ENCODE measurements at regions not wholly inside any gene's neighbourhood (a gene's known extent, or its start where the extent isn't known, plus 50 kb on each side); places are given as distances from the start of the nearest gene placed in this dataset.
A peak's percentile ranks its signal among the peaks of the same experiment; 100 is the strongest.

- Histone ChIP-seq H3K4me3 (no peak overlapping the region), H3K36me3 (no peaks in the 10 kb centered on the region), H3K27me3 (no peaks in the 10 kb centered on the region), H3K9me3 (ENCODE audit: low read depth) (no peaks in the 10 kb centered on the region), H3K4me1 (ENCODE audit: low read depth) (no peaks in the 10 kb centered on the region), H3K27ac (no peak overlapping the region)
- DNase-seq (ENCODE audit: low read depth in 1 of 2, low spot score in 1 of 2): no peak
- TF ChIP-seq, protein P1, sequence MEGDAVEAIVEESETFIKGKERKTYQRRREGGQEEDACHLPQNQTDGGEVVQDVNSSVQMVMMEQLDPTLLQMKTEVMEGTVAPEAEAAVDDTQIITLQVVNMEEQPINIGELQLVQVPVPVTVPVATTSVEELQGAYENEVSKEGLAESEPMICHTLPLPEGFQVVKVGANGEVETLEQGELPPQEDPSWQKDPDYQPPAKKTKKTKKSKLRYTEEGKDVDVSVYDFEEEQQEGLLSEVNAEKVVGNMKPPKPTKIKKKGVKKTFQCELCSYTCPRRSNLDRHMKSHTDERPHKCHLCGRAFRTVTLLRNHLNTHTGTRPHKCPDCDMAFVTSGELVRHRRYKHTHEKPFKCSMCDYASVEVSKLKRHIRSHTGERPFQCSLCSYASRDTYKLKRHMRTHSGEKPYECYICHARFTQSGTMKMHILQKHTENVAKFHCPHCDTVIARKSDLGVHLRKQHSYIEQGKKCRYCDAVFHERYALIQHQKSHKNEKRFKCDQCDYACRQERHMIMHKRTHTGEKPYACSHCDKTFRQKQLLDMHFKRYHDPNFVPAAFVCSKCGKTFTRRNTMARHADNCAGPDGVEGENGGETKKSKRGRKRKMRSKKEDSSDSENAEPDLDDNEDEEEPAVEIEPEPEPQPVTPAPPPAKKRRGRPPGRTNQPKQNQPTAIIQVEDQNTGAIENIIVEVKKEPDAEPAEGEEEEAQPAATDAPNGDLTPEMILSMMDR (IDR thresholded peaks at IDR 0.05; ENCODE audit: low read depth, low read length): no peak
Observed at GRCh38 chr3:18765662-18766061, 340.5 kb upstream of the SATB1 start.

DNA sequence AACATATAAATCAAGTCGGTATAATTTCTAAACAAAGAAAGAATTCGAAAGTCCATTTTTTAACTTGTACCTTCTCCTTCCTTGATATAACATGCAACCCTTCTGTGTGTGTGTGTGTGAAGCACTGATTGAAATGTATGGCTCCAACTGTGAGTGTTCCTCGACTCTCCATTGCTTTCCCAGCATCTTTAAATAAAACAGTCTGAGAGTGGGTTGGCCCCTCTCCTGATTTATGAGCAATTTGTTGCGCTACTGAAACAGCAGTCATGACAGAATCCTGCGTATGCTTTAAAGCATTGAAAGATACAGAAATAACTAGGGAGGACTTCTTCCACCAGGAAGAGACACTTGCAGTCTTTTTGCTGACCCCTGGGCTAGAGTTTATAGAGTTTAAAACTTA is 340.0 kb upstream of the SATB1 start:
- no peak for DNase-seq (ENCODE audit: low read depth in 1 of 2, low spot score in 1 of 2)
- Histone ChIP-seq H3K4me3 (no peak overlapping the region), H3K4me1 (ENCODE audit: low read depth) (no peaks in the 10 kb centered on the region), H3K36me3 (no peaks in the 10 kb centered on the region), H3K27me3 (no peaks in the 10 kb centered on the region), H3K9me3 (ENCODE audit: low read depth) (no peaks in the 10 kb centered on the region), H3K27ac (no peak overlapping the region)
- TF ChIP-seq, protein P1 (IDR thresholded peaks at IDR 0.05; ENCODE audit: low read depth, low read length): no peak

DNA sequence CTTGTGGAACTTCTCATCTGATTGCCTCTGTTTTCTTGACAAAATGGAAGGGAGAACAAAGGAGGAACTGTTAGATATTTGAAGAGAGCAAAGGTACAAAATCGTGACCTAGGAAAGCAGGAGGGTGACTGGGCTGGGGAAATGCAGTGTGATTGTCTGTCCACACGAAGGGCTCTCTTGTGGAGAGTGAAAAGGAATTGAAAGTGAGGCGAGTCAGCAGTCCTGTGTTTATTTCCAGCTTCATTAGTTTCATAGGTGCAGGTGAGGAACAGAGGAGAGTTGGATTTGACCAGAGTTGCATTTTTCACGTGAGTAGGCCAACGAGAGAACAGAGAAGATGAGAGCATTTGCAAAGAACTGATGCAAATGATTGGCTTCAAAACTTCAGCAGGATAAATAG is 336.4 kb upstream of the SATB1 start:
- Histone ChIP-seq H3K36me3 (no peaks in the 10 kb centered on the region), H3K27ac (no peak overlapping the region), H3K4me3 (no peak overlapping the region), H3K27me3 (no peaks in the 10 kb centered on the region), H3K9me3 (ENCODE audit: low read depth) (no peaks in the 10 kb centered on the region), H3K4me1 (ENCODE audit: low read depth) (peaks cover 5% of the 10 kb centered on the region)
- TF ChIP-seq, protein P1 (IDR thresholded peaks at IDR 0.05; ENCODE audit: low read depth, low read length): no peak
- no peak for DNase-seq (ENCODE audit: low read depth in 1 of 2, low spot score in 1 of 2)

DNA sequence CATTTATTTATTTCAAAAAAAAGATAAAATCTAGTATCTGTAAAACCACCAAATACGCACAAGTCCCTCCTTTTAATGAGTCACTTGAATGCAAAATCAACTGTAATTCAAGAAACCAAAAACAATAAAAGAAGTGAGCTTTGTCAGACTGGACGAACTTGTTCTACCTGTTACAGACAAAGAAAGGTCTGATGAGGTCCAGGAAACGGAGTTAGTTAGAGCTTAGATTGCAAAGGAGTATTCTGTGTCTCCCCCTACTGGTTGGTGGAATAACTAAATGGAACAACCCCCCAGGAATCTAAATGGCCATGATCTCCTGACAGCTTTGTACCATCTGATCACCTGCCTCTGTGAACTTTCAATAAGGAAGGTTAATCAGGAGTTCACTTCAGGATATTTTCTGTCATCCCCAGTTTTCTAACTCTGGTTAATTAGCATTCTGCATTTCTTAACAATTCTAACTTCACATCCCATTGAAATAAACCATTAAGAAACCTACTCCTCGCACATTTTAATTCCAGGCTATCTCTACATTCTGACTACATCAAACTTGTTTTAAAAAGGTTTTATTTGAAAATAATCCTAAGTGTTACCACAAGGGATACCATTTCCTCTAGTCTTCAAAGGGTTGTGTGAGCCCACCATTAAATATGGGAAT is 333.0 kb upstream of the SATB1 start:
- no peaks in the 10 kb centered on the region for H3K9me3 ChIP-seq (ENCODE audit: low read depth)
- H3K27ac ChIP-seq: no peak overlapping the region
- H3K27me3 ChIP-seq: no peaks in the 10 kb centered on the region
- H3K4me1 ChIP-seq (ENCODE audit: low read depth): peaks cover 5% of the 10 kb centered on the region
- no peak overlapping the region for H3K4me3 ChIP-seq
- DNase-seq (ENCODE audit: low read depth in 1 of 2, low spot score in 1 of 2): peak; percentile 57 to 69
- H3K36me3 ChIP-seq: no peaks in the 10 kb centered on the region
- TF ChIP-seq, protein P1 (IDR thresholded peaks at IDR 0.05; ENCODE audit: low read depth, low read length): peak; percentile 52

DNA sequence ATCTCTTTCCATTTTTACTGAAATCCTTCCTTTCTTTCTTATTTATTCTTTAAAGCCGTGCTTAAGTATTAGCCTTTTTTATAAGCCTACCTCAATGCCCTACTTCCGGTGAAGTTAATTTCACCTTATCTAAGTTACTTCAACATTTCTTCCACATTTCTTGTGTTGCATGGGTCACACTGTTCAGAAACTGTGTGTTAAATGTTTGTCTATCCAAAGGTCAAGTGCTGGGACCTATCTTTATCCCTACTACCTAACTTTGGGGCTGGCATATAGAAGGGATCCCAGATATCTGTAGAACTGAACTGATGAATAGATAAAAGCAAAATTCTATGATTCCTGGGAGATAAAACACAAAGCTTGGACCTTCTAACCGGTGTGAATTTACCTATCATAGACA is 332.3 kb upstream of the SATB1 start:
- no peak overlapping the region for H3K4me3 ChIP-seq
- H3K27ac ChIP-seq: no peak overlapping the region
- H3K4me1 ChIP-seq (ENCODE audit: low read depth): peaks cover 5% of the 10 kb centered on the region
- no peaks in the 10 kb centered on the region for H3K9me3 ChIP-seq (ENCODE audit: low read depth)
- H3K27me3 ChIP-seq: no peaks in the 10 kb centered on the region
- TF ChIP-seq, protein P1 (IDR thresholded peaks at IDR 0.05; ENCODE audit: low read depth, low read length): no peak
- H3K36me3 ChIP-seq: no peaks in the 10 kb centered on the region
- no peak for DNase-seq (ENCODE audit: low read depth in 1 of 2, low spot score in 1 of 2)

Measured in cardiac muscle cell (in vitro differentiated cells and primary cell).